Stimulated activated memory B cell treated with anti-CD40 and anti-IgM and Interleukin-4, amounts not matched to agents 10 μg/mL and 1 μg/mL and 100 μg/mL, for 72 hours (primary cell): ENCODE measurements at regions not wholly inside any gene's neighbourhood (a gene's known extent, or its start where the extent isn't known, plus 50 kb on each side); places are given as distances from the start of the nearest gene placed in this dataset.

ENCODE experiments used
- ATAC-seq: fragments of 150-1000 bp; cut with Tn5 transposase; 2 replicates; pipeline ENCODE4 v1.10.0; 2021
- H3K27ac Mint-ChIP-seq: one replicate; pipeline ENCODE4 v1.8.0; 2022; ENCODE audit warnings: mild to moderate bottlenecking, mixed read lengths
- H3K27me3 Mint-ChIP-seq: one replicate; pipeline ENCODE4 v1.8.0; 2022; ENCODE audit warnings: mixed read lengths
- H3K36me3 Mint-ChIP-seq: one replicate; pipeline ENCODE4 v1.8.0; 2022; ENCODE audit warnings: mixed read lengths
- H3K4me1 Mint-ChIP-seq: one replicate; pipeline ENCODE4 v1.8.0; 2022; ENCODE audit warnings: mixed read lengths
- H3K4me3 Mint-ChIP-seq: one replicate; pipeline ENCODE4 v1.8.0; 2022; ENCODE audit warnings: mild to moderate bottlenecking, moderate library complexity, mixed read lengths
- H3K9me3 Mint-ChIP-seq: one replicate; pipeline ENCODE4 v1.8.0; 2022; ENCODE audit warnings: mixed read lengths

DNA sequence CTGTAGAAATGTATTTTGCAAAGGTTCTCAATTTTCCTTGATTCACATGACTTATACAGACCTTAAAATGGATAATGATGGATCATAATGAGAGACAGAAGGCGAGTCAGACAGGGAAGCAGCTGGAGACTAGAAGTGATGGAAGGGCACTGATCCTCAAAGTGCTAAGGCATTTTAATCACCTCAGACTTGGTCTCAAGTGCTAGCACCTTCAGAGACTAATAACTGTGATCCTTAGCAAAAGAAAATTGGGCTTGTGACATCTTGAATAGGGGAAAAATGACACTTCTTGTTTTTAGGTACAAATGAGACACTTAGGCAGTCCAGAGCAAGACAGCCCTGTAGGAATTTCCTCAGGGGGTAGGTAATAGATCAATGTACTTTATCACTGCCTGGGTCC lies 1011.7 kb downstream of the SQOR start:
- no peak for ATAC-seq
- Mint-ChIP-seq H3K4me3 (no peak overlapping the region), H3K27me3 (no peaks in the 10 kb centered on the region), H3K27ac (no peak overlapping the region), H3K36me3 (no peaks in the 10 kb centered on the region), H3K9me3 (peaks cover 8% of the 10 kb centered on the region), H3K4me1 (no peaks in the 10 kb centered on the region)

DNA sequence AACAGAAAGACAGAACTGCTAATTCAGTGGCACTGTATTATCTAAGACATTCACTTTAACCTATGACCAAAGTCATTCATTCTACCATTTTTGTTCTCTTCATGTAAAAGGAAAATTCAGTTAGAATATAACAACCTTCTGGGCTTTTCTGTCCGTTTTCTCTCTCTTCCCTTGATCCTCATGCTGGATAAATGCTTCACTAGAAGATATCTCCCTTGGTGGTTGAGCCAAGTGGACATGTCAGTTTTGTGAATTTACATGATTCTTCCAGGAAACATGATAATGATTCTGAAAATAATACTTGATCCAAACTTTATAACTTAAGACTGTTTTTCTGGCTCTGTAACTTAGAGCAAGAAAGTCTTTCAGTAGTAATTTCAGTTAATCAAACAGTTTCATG lies 1012.2 kb downstream of the SQOR start:
- no peak overlapping the region for H3K27ac Mint-ChIP-seq
- H3K27me3 Mint-ChIP-seq, result no peaks in the 10 kb centered on the region
- H3K4me1 Mint-ChIP-seq, result no peaks in the 10 kb centered on the region
- no peak for ATAC-seq
- no peak overlapping the region for H3K4me3 Mint-ChIP-seq
- peaks cover 8% of the 10 kb centered on the region for H3K9me3 Mint-ChIP-seq
- H3K36me3 Mint-ChIP-seq, result no peaks in the 10 kb centered on the region

DNA sequence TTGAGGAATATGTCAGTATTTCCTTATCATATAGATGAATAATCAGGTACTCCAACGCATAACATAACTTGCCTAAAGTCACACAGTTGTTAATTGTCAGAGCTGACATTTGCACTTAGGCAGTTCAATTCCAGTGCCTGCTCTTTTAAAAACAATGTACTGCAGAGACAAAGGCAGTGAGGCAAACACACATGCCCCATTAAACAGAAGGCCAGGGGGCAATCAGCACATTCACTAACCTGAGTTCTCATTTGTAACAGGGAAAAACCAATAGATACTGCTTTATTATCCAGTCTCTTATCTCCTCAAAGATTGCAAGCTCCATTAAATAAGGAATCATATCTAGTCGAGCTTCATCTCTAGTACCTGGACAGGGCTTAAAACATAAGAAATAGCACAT lies 1017.4 kb downstream of the SQOR start:
- ATAC-seq, result no peak
- H3K9me3 Mint-ChIP-seq, result no peaks in the 10 kb centered on the region
- H3K27ac Mint-ChIP-seq, result no peak overlapping the region
- H3K36me3 Mint-ChIP-seq, result no peaks in the 10 kb centered on the region
- no peaks in the 10 kb centered on the region for H3K4me1 Mint-ChIP-seq
- no peak overlapping the region for H3K4me3 Mint-ChIP-seq
- H3K27me3 Mint-ChIP-seq, result no peaks in the 10 kb centered on the region

DNA sequence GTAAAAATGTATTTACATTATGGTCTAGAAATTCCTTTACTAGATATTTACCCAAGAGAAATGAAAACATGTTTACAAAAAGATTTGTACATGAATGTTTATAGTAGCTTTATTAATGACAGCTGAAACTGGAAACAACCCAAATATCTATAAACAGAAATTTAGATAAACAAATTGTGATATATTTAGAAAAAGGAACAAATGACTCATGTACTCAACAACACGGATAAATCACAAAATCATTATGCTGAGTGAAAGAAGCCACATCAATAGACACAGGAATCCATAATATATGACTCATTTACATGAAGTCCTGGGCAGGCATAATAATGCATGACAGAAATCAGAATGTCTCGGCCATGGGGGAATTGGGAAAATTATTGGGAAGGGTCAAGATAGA lies 1020.2 kb downstream of the SQOR start:
- Mint-ChIP-seq H3K27ac (no peak overlapping the region), H3K36me3 (no peaks in the 10 kb centered on the region), H3K4me3 (no peak overlapping the region), H3K27me3 (no peaks in the 10 kb centered on the region), H3K4me1 (no peaks in the 10 kb centered on the region), H3K9me3 (peaks cover 9% of the 10 kb centered on the region)
- ATAC-seq, result no peak

- Mint-ChIP-seq H3K27ac (no peak overlapping the region), H3K4me1 (no peaks in the 10 kb centered on the region), H3K9me3 (peaks cover 19% of the 10 kb centered on the region), H3K27me3 (no peaks in the 10 kb centered on the region), H3K36me3 (no peaks in the 10 kb centered on the region), H3K4me3 (no peak overlapping the region)
- ATAC-seq, result no peak
Observed at GRCh38 chr15:46660096-46660842, 1025.4 kb downstream of the SQOR start.

- no peak for ATAC-seq
- no peaks in the 10 kb centered on the region for H3K4me1 Mint-ChIP-seq
- no peaks in the 10 kb centered on the region for H3K36me3 Mint-ChIP-seq
- H3K4me3 Mint-ChIP-seq, result no peak overlapping the region
- H3K27ac Mint-ChIP-seq, result no peak overlapping the region
- H3K27me3 Mint-ChIP-seq, result no peaks in the 10 kb centered on the region
- no peaks in the 10 kb centered on the region for H3K9me3 Mint-ChIP-seq
Observed at GRCh38 chr15:46670258-46670657, 1035.4 kb downstream of the SQOR start.

- Mint-ChIP-seq H3K4me3 (no peak overlapping the region), H3K36me3 (no peaks in the 10 kb centered on the region), H3K27ac (no peak overlapping the region), H3K4me1 (no peaks in the 10 kb centered on the region), H3K27me3 (no peaks in the 10 kb centered on the region), H3K9me3 (no peaks in the 10 kb centered on the region)
- no peak for ATAC-seq
Observed at GRCh38 chr15:46671336-46671735, 1036.5 kb downstream of the SQOR start.

- no peak overlapping the region for H3K4me3 Mint-ChIP-seq
- H3K27ac Mint-ChIP-seq, result no peak overlapping the region
- H3K36me3 Mint-ChIP-seq, result no peaks in the 10 kb centered on the region
- no peak for ATAC-seq
- no peaks in the 10 kb centered on the region for H3K4me1 Mint-ChIP-seq
- H3K27me3 Mint-ChIP-seq, result no peaks in the 10 kb centered on the region
- no peaks in the 10 kb centered on the region for H3K9me3 Mint-ChIP-seq
Observed at GRCh38 chr15:46672041-46672440, 1037.2 kb downstream of the SQOR start.

DNA sequence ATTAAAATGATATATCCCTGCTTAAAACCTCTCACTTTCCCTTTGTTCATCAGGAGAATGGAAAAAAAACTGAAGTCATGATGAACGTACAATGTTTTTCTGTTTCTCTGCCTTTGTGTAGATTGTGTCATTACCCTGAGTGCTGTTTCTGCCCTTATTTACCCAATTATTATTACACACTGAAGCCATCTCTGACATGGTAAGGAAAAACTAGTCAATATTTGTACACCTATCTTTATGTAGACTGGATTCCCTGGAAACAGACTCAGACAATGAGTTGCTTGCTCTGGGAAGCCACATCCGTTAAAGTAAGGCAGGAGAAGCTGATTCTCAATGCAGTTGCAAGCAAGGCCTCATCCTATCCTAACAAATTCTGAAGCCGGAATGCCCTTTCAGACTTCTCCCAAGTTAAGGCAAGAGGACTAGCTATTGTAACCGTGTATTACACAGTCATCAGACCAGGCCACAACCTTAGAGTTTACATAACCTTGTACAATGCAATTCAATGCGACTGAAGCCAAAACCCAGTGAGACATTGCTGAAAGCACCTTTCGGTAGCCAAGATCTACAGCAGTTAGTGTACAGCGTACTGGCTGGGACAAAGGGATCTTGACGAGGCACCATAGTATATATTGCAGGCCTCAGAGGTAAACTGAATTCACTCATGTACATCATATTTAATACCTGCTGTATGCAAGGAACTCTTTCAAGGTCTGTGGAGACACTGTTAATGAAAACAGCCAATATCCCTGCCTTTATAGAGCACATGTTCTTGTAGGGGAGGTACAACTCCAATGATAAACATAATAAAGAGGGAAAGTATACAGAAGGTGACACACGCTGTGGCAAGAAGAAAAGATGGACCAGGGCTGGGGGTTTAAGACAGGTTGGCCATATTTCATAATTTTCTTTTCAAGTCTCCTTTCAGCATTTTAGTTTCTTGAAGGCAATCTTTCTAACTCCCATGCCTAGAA lies 1040.8 kb upstream of the SEMA6D start:
- no peaks in the 10 kb centered on the region for H3K36me3 Mint-ChIP-seq
- H3K27ac Mint-ChIP-seq, result no peak overlapping the region
- peaks cover 3% of the 10 kb centered on the region for H3K9me3 Mint-ChIP-seq
- H3K4me3 Mint-ChIP-seq, result no peak overlapping the region
- H3K4me1 Mint-ChIP-seq, result no peaks in the 10 kb centered on the region
- ATAC-seq, result no peak
- H3K27me3 Mint-ChIP-seq, result no peaks in the 10 kb centered on the region

DNA sequence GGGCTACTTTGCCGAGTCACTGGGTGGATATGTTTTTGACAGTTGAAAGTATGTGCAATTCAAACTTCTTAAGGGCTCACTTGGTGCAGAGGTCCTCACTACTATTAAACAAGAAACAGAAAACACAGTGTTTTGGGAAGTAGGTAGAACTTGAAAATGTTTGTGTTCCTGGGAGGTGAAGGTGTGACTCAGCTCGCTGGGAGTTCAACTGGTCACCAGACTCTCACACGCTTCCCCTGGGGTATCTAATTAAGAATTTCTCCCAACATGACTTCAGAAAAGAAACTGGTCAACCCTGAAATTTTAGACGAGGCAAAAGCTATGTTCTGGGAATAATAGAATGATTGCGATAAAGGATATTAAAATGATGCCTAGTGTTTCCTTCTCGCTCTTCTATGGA lies 1039.8 kb upstream of the SEMA6D start:
- Mint-ChIP-seq H3K36me3 (no peaks in the 10 kb centered on the region), H3K4me1 (no peaks in the 10 kb centered on the region), H3K4me3 (no peak overlapping the region), H3K9me3 (peaks cover 3% of the 10 kb centered on the region), H3K27me3 (no peaks in the 10 kb centered on the region), H3K27ac (no peak overlapping the region)
- ATAC-seq, result no peak

GRCh38 chr15:46681901-46682300 lies 1035.4 kb upstream of the SEMA6D start:
- Mint-ChIP-seq H3K36me3 (no peaks in the 10 kb centered on the region), H3K4me1 (no peaks in the 10 kb centered on the region), H3K4me3 (no peak overlapping the region), H3K27me3 (no peaks in the 10 kb centered on the region), H3K27ac (no peak overlapping the region), H3K9me3 (peaks cover 7% of the 10 kb centered on the region)
- no peak for ATAC-seq

GRCh38 chr15:46682969-46683791 lies 1034.1 kb upstream of the SEMA6D start:
- Mint-ChIP-seq H3K9me3 (peaks cover 4% of the 10 kb centered on the region), H3K4me1 (no peaks in the 10 kb centered on the region), H3K27ac (no peak overlapping the region), H3K36me3 (no peaks in the 10 kb centered on the region), H3K4me3 (no peak overlapping the region), H3K27me3 (no peaks in the 10 kb centered on the region)
- ATAC-seq, result no peak

GRCh38 chr15:46685096-46685495 lies 1032.2 kb upstream of the SEMA6D start:
- ATAC-seq, result no peak
- Mint-ChIP-seq H3K4me3 (no peak overlapping the region), H3K36me3 (no peaks in the 10 kb centered on the region), H3K27me3 (no peaks in the 10 kb centered on the region), H3K9me3 (peaks cover 4% of the 10 kb centered on the region), H3K27ac (no peak overlapping the region), H3K4me1 (no peaks in the 10 kb centered on the region)

DNA sequence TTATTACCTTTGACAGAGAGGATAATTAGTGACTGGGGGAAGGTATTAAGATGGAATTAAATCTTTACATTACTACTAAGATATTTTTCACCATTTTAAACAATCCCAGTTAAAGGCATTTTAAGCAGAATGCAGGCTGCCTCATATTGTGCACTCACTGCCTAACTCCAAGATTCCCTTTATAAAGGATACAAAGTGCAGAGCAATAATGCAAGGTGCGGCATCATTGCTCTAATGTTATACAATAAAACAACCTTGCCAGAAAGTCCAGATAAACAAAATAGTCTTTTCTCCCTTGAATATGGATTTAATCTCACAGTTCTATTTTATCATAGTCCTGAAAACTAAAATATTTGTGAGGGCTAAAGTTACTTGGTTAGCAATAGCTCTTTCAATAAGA lies 1031.6 kb upstream of the SEMA6D start:
- no peak overlapping the region for H3K27ac Mint-ChIP-seq
- no peaks in the 10 kb centered on the region for H3K27me3 Mint-ChIP-seq
- peaks cover 4% of the 10 kb centered on the region for H3K9me3 Mint-ChIP-seq
- ATAC-seq, result no peak
- H3K36me3 Mint-ChIP-seq, result no peaks in the 10 kb centered on the region
- no peak overlapping the region for H3K4me3 Mint-ChIP-seq
- no peaks in the 10 kb centered on the region for H3K4me1 Mint-ChIP-seq

GRCh38 chr15:46696281-46696680 lies 1021.0 kb upstream of the SEMA6D start:
- H3K27ac Mint-ChIP-seq, result no peak overlapping the region
- no peaks in the 10 kb centered on the region for H3K27me3 Mint-ChIP-seq
- H3K4me3 Mint-ChIP-seq, result no peak overlapping the region
- ATAC-seq, result no peak
- peaks cover 10% of the 10 kb centered on the region for H3K9me3 Mint-ChIP-seq
- H3K4me1 Mint-ChIP-seq, result no peaks in the 10 kb centered on the region
- H3K36me3 Mint-ChIP-seq, result no peaks in the 10 kb centered on the region
